AG08395 (cell line): ENCODE measurements at regions not wholly inside any gene's neighbourhood (a gene's known extent, or its start where the extent isn't known, plus 50 kb on each side); places are given as distances from the start of the nearest gene placed in this dataset.

Experiments used
- DNase-seq: peaks from one replicate; pipeline ENCODE4 v3.0.0; 2012; ENCODE audit warnings: mixed read lengths, low spot score

- DNase-seq, result no peak
Observed at GRCh38 chr7:155215576-155216325, 81.9 kb upstream of the INSIG1 start.

- DNase-seq, result no peak
Observed at GRCh38 chr7:155216475-155217272, 81.0 kb upstream of the INSIG1 start.

DNA sequence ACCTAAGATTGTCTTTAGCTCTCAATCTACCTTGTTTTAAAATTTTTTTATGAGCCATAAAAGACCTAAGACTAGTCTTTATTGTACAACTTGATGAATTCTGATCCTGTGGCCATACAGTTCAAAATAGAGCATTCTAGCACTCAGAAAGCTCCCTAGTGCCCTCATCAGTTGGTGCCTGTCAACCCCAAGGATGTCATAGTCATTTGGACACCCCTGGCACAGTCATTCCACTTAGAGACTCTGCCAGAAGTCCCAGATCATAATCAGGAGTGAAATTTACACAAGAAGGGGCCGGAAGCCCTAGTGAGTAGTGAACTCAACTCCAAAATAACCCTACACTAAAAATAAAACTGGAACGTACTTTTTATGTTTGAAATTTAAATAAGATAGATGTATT, 80.0 kb upstream of the INSIG1 start:
- no peak for DNase-seq

- DNase-seq, result no peak
Observed at GRCh38 chr7:155218276-155219153, 79.2 kb upstream of the INSIG1 start.

DNA sequence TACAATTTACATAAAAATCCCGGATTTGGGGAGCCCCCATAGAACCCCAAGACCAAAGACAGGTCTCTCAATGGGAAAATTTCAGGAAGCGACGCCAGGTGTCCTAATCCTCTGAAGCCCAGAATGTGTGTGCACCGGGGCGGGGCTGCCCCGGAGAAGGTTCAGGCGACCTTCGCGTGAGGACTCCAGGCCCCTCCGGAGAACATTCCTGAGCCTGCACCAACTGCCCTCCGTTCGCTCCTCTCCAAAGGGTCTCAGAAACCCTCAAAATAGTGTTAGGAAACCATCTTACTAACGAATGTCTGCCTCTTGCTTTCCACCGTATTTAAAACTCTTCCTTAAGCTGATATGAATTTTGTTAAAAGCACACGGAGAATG, 78.5 kb upstream of the INSIG1 start:
- no peak for DNase-seq

DNA sequence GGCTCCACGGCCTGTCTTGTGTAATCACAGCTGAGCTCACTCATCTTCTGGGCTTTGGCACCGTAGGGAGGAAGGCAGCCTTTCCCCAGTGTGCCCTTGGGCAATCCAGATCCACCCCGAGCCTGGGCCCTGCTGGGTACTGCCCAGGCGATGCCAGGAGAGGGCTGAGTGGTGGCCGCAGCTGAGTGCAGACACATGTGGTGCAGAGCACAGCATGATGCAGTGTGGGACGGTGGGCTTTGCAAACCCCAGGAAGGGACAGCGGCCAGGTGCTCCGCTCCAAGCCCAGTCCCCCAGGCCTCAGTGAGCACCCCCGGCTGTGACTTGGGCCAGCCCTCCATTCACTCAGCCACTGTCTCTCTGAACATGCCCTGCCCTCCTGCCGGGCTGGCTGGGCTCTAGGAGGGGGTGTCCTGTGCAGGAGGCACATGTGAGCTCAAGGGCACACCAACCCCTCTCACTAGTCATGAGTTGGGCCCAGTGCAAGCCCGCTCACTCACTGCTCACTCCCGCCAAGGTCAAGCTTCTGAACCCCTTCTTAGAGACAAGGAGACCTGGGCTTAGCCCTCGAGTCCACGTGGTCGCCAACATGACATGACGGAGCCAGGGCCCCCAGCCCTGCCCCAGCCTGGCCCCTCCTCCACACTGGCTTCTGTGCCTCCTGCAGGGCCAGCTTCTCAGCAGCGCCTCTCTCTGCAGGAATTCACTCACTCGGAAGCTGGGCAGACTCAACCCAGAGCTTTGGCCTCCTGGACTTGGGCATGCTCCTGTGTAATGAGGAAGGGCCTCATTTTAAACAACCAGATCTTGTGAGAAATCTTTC, 77.5 kb upstream of the INSIG1 start:
- peak; percentile 37 for DNase-seq

GRCh38 chr7:155220903-155221302, 76.8 kb upstream of the INSIG1 start:
- no peak for DNase-seq

- DNase-seq, result no peak
Observed at GRCh38 chr7:155221547-155221946, 76.1 kb upstream of the INSIG1 start.

DNA sequence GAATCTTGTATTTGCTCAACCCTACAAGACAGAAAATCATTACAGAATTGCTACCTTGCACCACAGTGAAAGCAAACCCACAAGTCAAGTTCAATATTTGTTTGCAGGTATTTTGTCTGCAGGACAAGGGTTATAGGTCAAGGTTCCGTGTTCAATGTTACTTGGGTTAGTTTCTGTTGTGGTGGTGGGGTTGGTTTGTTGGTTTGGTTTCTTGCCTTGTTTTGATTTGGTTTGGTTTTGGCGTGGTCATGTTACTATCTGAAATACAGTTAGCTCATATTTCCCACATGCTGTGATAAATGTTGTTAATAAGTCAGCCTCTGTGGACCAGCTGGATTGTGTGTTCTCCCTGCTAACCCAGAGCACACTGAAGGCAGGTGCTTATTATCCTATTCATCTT, 75.6 kb upstream of the INSIG1 start:
- DNase-seq, result no peak

GRCh38 chr7:155222573-155222972, 75.1 kb upstream of the INSIG1 start:
- DNase-seq, result no peak

DNA sequence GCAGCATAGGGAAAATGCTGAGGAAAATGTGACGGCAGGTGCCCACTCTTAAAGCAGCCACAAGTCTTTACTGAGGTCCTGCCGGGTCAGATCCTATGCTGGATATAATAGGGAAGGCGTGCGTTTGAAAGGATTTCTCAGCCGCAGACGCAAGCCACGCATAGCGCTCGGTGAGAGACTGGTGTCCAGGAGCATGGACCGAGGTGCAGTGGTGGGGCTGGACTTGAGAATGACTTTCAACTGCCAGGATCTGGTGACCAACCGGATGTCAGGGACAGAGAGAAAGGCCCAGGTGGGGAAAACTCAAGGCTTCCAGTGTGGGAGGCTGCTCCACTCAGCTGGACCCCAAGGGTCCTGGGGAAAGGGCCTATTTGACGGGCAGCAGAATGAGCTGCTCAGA, 74.7 kb upstream of the INSIG1 start:
- no peak for DNase-seq

DNA sequence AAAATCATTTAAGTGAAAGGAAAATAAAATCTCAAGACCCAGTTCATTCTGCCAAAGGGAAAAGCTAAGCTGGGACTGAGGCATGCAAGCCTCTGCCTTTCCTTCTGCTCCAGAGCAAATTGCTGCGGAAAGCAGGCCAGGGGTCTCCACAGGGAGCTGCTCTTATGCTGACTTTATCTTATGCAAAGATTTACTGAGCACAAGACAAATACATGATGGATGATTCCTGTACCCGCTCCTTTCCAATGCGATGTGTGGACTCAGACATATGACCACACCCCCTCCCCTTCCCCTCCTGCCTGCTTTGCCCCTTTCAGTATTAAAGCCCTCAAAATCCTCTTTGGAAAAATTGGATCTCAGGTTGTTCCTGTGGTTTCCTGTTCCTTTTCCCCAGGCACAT, 74.2 kb upstream of the INSIG1 start:
- no peak for DNase-seq

- no peak for DNase-seq
Observed at GRCh38 chr7:155224116-155224811, 73.4 kb upstream of the INSIG1 start.

DNA sequence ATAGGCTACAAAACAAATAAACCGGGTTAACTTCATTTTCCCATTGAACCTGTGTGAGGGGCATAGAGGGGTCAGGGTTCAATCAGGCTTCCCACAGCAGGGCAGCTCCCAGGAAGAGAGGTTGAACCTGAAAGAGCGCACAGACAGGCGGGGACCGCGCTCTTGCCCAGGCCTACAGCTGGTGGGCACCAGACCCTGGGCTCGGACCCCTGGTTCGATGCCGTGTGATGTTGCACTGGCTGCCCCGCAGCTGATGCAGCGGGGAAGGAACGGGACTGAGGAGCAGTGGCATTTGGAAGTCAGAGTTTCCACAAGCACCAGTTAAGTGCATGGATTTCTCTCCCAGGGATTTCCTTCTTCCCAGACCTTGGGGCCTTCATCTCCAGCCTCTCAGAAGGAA, 72.6 kb upstream of the INSIG1 start:
- no peak for DNase-seq

GRCh38 chr7:155225516-155225915, 72.2 kb upstream of the INSIG1 start:
- no peak for DNase-seq

DNA sequence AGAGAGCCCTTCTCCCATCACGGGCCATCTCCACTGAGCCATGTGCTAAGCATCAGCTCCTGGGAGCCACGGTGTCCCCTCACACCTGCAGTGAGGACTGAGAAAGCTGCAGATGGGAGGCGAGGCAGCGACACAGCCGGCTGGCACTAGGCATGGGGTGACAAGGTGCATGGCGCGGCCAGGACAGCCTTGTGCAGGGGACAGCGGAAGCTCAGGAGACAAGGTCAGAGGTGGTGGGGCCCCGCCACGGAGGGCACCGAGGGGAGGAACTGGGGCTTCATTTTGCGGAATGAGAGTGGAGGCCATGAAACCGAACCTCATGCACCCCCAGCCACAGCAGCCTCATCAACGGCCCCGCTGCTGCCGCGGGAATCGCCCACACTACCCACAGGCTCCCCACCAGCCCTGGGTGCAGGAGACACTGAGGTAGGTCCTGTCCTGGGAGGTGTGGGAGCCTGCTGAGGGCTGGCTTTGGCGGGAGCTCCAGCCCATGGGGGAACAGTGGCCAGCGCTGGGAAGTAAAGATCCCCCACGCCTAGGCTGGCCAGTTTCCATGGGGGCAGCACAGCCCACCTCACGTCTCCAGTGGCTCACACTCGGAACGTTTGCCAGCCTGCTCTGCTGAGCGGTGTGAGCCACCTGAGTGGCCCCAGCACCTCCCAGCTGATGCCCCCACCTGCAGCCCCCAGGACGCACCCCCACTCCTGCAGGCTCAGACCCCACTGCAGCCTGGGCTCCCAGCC, 71.2 kb upstream of the INSIG1 start:
- no peak for DNase-seq

DNA sequence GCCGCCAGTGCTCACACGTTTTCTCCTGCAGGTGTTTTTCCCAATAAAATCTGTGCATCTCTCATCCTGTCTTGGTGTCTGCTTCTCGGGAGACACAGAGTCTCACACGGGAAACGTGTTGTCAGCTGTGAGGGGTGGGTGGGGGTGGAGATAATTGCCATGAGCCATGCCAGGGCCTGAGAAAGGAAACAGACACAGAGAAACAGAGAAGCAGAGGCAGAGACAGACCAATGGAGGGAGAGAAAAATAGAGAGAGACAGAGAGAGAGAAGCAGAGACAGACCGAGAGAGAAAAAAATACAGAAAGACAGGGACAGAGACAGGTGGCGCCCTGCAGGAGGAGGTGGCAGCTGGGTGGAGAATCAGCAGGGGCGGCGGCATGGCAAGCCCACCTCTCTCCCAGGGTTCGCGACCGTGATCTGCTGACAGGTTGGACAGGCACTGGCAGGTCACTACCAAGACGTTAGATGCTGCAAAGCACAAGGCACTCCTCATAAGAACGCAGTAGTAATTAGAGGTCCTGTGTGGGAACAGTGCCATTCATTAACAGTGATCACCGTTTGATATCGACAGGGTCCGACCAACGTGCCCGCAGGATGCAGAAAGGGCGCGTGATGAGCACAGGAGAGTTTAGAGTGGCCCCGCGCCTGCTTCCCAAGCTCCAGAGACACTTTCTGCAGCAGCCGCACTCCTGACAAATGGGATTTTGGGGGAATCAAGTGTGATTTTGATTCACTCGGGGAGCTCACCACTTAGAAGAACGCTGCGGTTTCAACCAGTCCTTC, 70.5 kb upstream of the INSIG1 start:
- DNase-seq, result no peak

DNA sequence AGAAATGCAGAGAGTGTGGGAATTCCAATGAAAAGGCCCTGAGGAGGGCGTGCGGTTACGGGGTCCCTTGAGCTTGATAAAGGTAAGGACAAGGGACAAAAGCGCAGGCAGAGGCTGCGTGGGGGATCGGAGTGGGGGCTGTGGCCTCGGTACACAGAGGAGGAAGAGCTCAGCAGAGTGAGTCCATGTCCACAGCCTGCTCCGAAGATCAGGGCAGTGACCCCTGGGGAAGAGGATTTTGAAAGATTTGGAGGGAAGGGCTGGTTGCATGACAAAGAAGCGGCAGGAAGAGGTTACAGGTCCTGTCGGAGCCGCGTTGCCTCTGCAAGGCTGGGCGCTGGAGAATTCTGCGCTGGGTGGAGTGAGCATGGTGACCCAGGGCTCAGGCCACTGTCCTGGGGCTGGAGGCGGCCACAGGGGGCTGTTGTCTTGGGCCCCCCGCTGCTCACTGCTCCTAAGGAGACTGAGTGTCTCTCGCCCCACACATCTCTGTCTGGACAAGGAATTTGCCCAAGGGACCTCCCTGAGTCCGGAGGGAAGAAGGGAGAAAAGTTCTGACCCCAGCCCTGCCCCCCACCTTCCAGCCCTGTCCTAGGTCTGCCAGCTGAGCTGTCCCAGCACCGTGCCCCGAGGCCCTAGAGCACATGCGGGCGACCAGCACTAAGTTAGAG, 69.8 kb upstream of the INSIG1 start:
- DNase-seq, result no peak

- DNase-seq, result peak; percentile 26
Observed at GRCh38 chr7:155228459-155228845, 69.2 kb upstream of the INSIG1 start.
